ENCODE measurements at regions not wholly inside any gene's neighbourhood (a gene's known extent, or its start where the extent isn't known, plus 50 kb on each side); places are given as distances from the start of the nearest gene placed in this dataset.

- H2AFZ ChIP-seq (ENCODE audit: low read length) = no peak overlapping the region
- TF ChIP-seq EZH2phosphoT487 (IDR thresholded peaks at IDR 0.05; ENCODE audit: low read length) (no peak), EZH2 (optimal IDR thresholded peaks at IDR 0.05; ENCODE audit: low read depth, low read length) (no peak), CTCF (IDR thresholded peaks at IDR 0.05; ENCODE audit: low read length) (no peak)
- no peaks in the 10 kb centered on the region for H3K79me2 ChIP-seq (ENCODE audit: low read length)
- no peak overlapping the region for H3K4me3 ChIP-seq (ENCODE audit: low read length)
- no peak overlapping the region for H3K9ac ChIP-seq (ENCODE audit: low read length)
- H4K20me1 ChIP-seq (ENCODE audit: insufficient read depth, low read length) = no peaks in the 10 kb centered on the region
- H3F3A ChIP-seq (ENCODE audit: insufficient read depth, low read length) = no peaks in the 10 kb centered on the region
- no peaks in the 10 kb centered on the region for H3K9me2 ChIP-seq (replicated peaks; ENCODE audit: insufficient read depth, low read length)
- H3K4me2 ChIP-seq (ENCODE audit: low read depth, low read length) = no peak overlapping the region
- no peak overlapping the region for H3K27ac ChIP-seq (ENCODE audit: low read length)
- DNase-seq = no peak
- H3K36me3 ChIP-seq (replicated peaks; ENCODE audit: insufficient read depth, low read length) = no peaks in the 10 kb centered on the region
- no peaks in the 10 kb centered on the region for H3K4me1 ChIP-seq (ENCODE audit: low read length)
- no peaks in the 10 kb centered on the region for H3K27me3 ChIP-seq (replicated peaks; ENCODE audit: insufficient read depth, low read length)
- H3K9me3 ChIP-seq (replicated peaks; ENCODE audit: insufficient read depth, low read length) = no peaks in the 10 kb centered on the region
These were observed 201.4 kb downstream of the BLID start for GRCh38 chr11:121914508-121915059.

GRCh38 chr11:121909596-121909995 lies 206.4 kb downstream of the BLID start:
- Histone ChIP-seq H3K4me2 (ENCODE audit: low read depth, low read length) (no peak overlapping the region), H4K20me1 (ENCODE audit: insufficient read depth, low read length) (no peaks in the 10 kb centered on the region), H3K9me3 (replicated peaks; ENCODE audit: insufficient read depth, low read length) (no peaks in the 10 kb centered on the region), H3K9me2 (replicated peaks; ENCODE audit: insufficient read depth, low read length) (no peaks in the 10 kb centered on the region), H3K36me3 (replicated peaks; ENCODE audit: insufficient read depth, low read length) (no peaks in the 10 kb centered on the region), H2AFZ (ENCODE audit: low read length) (no peak overlapping the region), H3K27me3 (replicated peaks; ENCODE audit: insufficient read depth, low read length) (no peaks in the 10 kb centered on the region), H3K27ac (ENCODE audit: low read length) (no peak overlapping the region), H3F3A (ENCODE audit: insufficient read depth, low read length) (no peaks in the 10 kb centered on the region), H3K4me3 (ENCODE audit: low read length) (no peak overlapping the region), H3K9ac (ENCODE audit: low read length) (no peak overlapping the region), H3K4me1 (ENCODE audit: low read length) (no peaks in the 10 kb centered on the region), H3K79me2 (ENCODE audit: low read length) (no peaks in the 10 kb centered on the region)
- DNase-seq = no peak
- TF ChIP-seq EZH2 (optimal IDR thresholded peaks at IDR 0.05; ENCODE audit: low read depth, low read length) = no peak
- TF ChIP-seq CTCF (IDR thresholded peaks at IDR 0.05; ENCODE audit: low read length) = no peak
- TF ChIP-seq EZH2phosphoT487 (IDR thresholded peaks at IDR 0.05; ENCODE audit: low read length) = no peak

- H3K27me3 ChIP-seq (replicated peaks; ENCODE audit: insufficient read depth, low read length) = no peaks in the 10 kb centered on the region
- no peaks in the 10 kb centered on the region for H4K20me1 ChIP-seq (ENCODE audit: insufficient read depth, low read length)
- no peak overlapping the region for H3K4me3 ChIP-seq (ENCODE audit: low read length)
- H3K9ac ChIP-seq (ENCODE audit: low read length) = no peak overlapping the region
- H3K4me1 ChIP-seq (ENCODE audit: low read length) = no peaks in the 10 kb centered on the region
- H3K79me2 ChIP-seq (ENCODE audit: low read length) = no peaks in the 10 kb centered on the region
- TF ChIP-seq CTCF (IDR thresholded peaks at IDR 0.05; ENCODE audit: low read length) (no peak), EZH2 (optimal IDR thresholded peaks at IDR 0.05; ENCODE audit: low read depth, low read length) (no peak), EZH2phosphoT487 (IDR thresholded peaks at IDR 0.05; ENCODE audit: low read length) (no peak)
- DNase-seq = no peak
- H3K4me2 ChIP-seq (ENCODE audit: low read depth, low read length) = no peak overlapping the region
- no peaks in the 10 kb centered on the region for H3K9me2 ChIP-seq (replicated peaks; ENCODE audit: insufficient read depth, low read length)
- no peaks in the 10 kb centered on the region for H3K36me3 ChIP-seq (replicated peaks; ENCODE audit: insufficient read depth, low read length)
- no peak overlapping the region for H3K27ac ChIP-seq (ENCODE audit: low read length)
- no peaks in the 10 kb centered on the region for H3K9me3 ChIP-seq (replicated peaks; ENCODE audit: insufficient read depth, low read length)
- H2AFZ ChIP-seq (ENCODE audit: low read length) = no peak overlapping the region
- H3F3A ChIP-seq (ENCODE audit: insufficient read depth, low read length) = no peaks in the 10 kb centered on the region
These were observed 208.6 kb downstream of the BLID start for GRCh38 chr11:121907379-121907778.
